GM23338 (cell line): ENCODE measurements at regions not wholly inside any gene's neighbourhood (a gene's known extent, or its start where the extent isn't known, plus 50 kb on each side); places are given as distances from the start of the nearest gene placed in this dataset.

Source experiments
- CTCF ChIP-seq, 2 experiments: fragments of 200-600 bp in 1 of 2; sonication (generic) in 1 of 2; conservative IDR thresholded peaks; 2 replicates each; pipeline versions ENCODE4 v1.5.1 to v1.6.1; 2016 to 2017; ENCODE audit warnings: antibody characterized with exemption in 2 of 2, low read depth in 2 of 2, mild to moderate bottlenecking in 2 of 2, moderate library complexity in 1 of 2
- JUNB ChIP-seq: IDR thresholded peaks from one replicate; pipeline ENCODE4 v1.6.1; 2016; ENCODE audit warnings: antibody characterized with exemption; ENCODE audit not compliant: unreplicated experiment

GRCh38 chr3:161630794-161631193, 134.2 kb downstream of the OTOL1 start:
- TF ChIP-seq JUNB (no peak), CTCF (conservative IDR thresholded peaks at IDR 0.05; ENCODE audit: low read depth in 2 of 2) (no peak)
